CD14-positive monocyte (primary cell): ENCODE measurements at regions not wholly inside any gene's neighbourhood (a gene's known extent, or its start where the extent isn't known, plus 50 kb on each side); places are given as distances from the start of the nearest gene placed in this dataset.

ENCODE experiments used
- DNase-seq, 3 donors: peaks; one replicate each; pipeline ENCODE4 v3.0.0-alpha.2; 2011 to 2022
- H2AFZ ChIP-seq: 2 replicates; pipeline ENCODE4 v1.6.0; 2012; ENCODE audit warnings: mild to moderate bottlenecking, low read depth, low read length, inconsistent platforms; ENCODE audit not compliant: insufficient read depth, poor library complexity, severe bottlenecking
- H3K27ac ChIP-seq, 2 donors: 1 replicate in 1 of 2; 2 replicates in 1 of 2; pipeline ENCODE4 v1.5.1; 2012 to 2013; ENCODE audit warnings: low read length in 2 of 2, control low read depth in 1 of 2, inconsistent platforms in 1 of 2, low read depth in 1 of 2, mild to moderate bottlenecking in 1 of 2
- H3K27me3 ChIP-seq, 2 donors: one replicate each; pipeline versions ENCODE4 v1.6.0 to v1.6.1; 2011 to 2013; ENCODE audit warnings: low read length in 2 of 2; ENCODE audit not compliant: control insufficient read depth in 2 of 2, insufficient read depth in 2 of 2
- H3K36me3 ChIP-seq, 2 donors: replicated peaks in 1 of 2; 1 replicate in 1 of 2; 2 replicates in 1 of 2; pipeline versions ENCODE4 v1.5.1 to v1.6.1; 2012 to 2013; ENCODE audit warnings: low read length in 2 of 2, control low read depth in 1 of 2, inconsistent platforms in 1 of 2, mild to moderate bottlenecking in 1 of 2; ENCODE audit not compliant: insufficient read depth in 2 of 2, control insufficient read depth in 1 of 2
- H3K4me1 ChIP-seq, 2 donors: 1 replicate in 1 of 2; 2 replicates in 1 of 2; pipeline versions ENCODE4 v1.5.1 to v1.6.1; 2012 to 2013; ENCODE audit warnings: low read length in 2 of 2, control low read depth in 1 of 2, inconsistent platforms in 1 of 2, mild to moderate bottlenecking in 1 of 2, moderate library complexity in 1 of 2; ENCODE audit not compliant: insufficient read depth in 2 of 2, control insufficient read depth in 1 of 2
- H3K4me2 ChIP-seq: replicated peaks from 2 replicates; pipeline ENCODE3; 2012; ENCODE audit warnings: low read length, moderate library complexity, mild to moderate bottlenecking; ENCODE audit not compliant: poor library complexity, severe bottlenecking; ENCODE audit errors: extremely low read depth
- H3K4me3 ChIP-seq, 3 experiments: fragments of 200-600 bp in 1 of 3; sonication (generic) in 1 of 3; replicated peaks in 1 of 3; 1 replicate in 2 of 3; 2 replicates in 1 of 3; pipeline ENCODE4 v1.5.1; 2011 to 2013; ENCODE audit warnings: low read length in 3 of 3, mild to moderate bottlenecking in 3 of 3, control low read depth in 2 of 3, low read depth in 2 of 3, inconsistent platforms in 1 of 3, moderate library complexity in 1 of 3
- H3K79me2 ChIP-seq: 2 replicates; pipeline ENCODE4 v1.6.0; 2012; ENCODE audit warnings: mild to moderate bottlenecking, control low read depth, inconsistent platforms, low read length, moderate library complexity; ENCODE audit not compliant: insufficient read depth
- H3K9ac ChIP-seq: 2 replicates; pipeline ENCODE4 v1.6.0; 2017; ENCODE audit warnings: low read length, mild to moderate bottlenecking; ENCODE audit not compliant: insufficient read depth, poor library complexity, severe bottlenecking
- H3K9me3 ChIP-seq, 2 donors: replicated peaks in 1 of 2; 1 replicate in 1 of 2; 2 replicates in 1 of 2; pipeline versions ENCODE4 v1.5.1 to v1.6.1; 2012 to 2013; ENCODE audit warnings: low read length in 2 of 2, control low read depth in 1 of 2; ENCODE audit not compliant: control insufficient read depth in 1 of 2, insufficient read depth in 1 of 2
- H4K20me1 ChIP-seq: 2 replicates; pipeline ENCODE4 v1.6.0; 2012; ENCODE audit warnings: mild to moderate bottlenecking, low read length, control low read depth, moderate library complexity; ENCODE audit not compliant: insufficient read depth
- H3K27ac Mint-ChIP-seq, 7 donors: one replicate each; pipeline ENCODE4 v1.8.0; 2020; ENCODE audit warnings: mild to moderate bottlenecking in 7 of 7, mixed read lengths in 7 of 7, moderate library complexity in 6 of 7, inconsistent platforms in 2 of 7
- H3K27me3 Mint-ChIP-seq, 3 donors: one replicate each; pipeline ENCODE4 v1.8.0; 2021 to 2022; ENCODE audit warnings: low read depth in 3 of 3, mild to moderate bottlenecking in 3 of 3, mixed read lengths in 3 of 3, moderate library complexity in 3 of 3, inconsistent platforms in 1 of 3
- H3K36me3 Mint-ChIP-seq, 2 donors: one replicate each; pipeline ENCODE4 v1.8.0; 2020; ENCODE audit warnings: mixed read lengths in 2 of 2, inconsistent platforms in 1 of 2, mild to moderate bottlenecking in 1 of 2
- H3K4me1 Mint-ChIP-seq: one replicate; pipeline ENCODE4 v1.8.0; 2020; ENCODE audit warnings: mild to moderate bottlenecking, mixed read lengths
- H3K4me3 Mint-ChIP-seq, 2 donors: one replicate each; pipeline ENCODE4 v1.8.0; 2020; ENCODE audit warnings: mild to moderate bottlenecking in 2 of 2, mixed read lengths in 2 of 2, moderate library complexity in 1 of 2
- H3K9me3 Mint-ChIP-seq, 7 donors: one replicate each; pipeline ENCODE4 v1.8.0; 2020 to 2022; ENCODE audit warnings: mixed read lengths in 7 of 7, mild to moderate bottlenecking in 6 of 7, moderate library complexity in 6 of 7, inconsistent platforms in 2 of 7
- WGBS: methylation state at CpG from one replicate; pipeline ENCODE4 v1.1.5; 2013; ENCODE audit warnings: missing lambda C conversion rate; ENCODE audit not compliant: insufficient coverage; 5-methylcytosine and 5-hydroxymethylcytosine counted together
- intact Hi-C, 2 donors: fragments of 100-400 bp; cut with micrococcal nuclease; formaldehyde crosslinking; loops; one replicate each; pipeline versions ENCODE4 v1.15.0 to v1.15.1; 2023
- TF ChIP-seq, protein P1 (sequence below): fragments of 200-600 bp; IDR thresholded peaks from one replicate; pipeline ENCODE4 v1.8.0; 2022; ENCODE audit warnings: antibody characterized with exemption, mild to moderate bottlenecking

DNA sequence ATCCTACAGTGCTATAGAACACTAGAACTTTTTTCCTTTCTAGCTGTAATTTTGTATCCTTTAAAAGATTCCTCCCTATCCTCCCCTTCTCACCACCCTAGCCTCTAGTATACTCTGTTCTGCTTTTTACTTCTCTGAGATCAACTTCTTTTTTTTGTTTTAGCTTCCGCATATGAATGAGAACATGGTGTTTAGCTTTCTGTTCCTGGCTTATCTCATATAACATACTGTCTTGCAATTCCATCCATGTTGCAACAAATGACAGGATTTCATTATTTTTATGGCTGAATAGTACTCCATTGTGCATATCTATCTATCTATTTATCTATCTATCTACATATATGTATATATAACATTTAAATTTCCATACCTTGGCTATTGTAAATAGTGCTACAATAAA is 126.0 kb upstream of the MAN2A1 start:
- peak overlapping the region in 1 of 7 donors; percentile 61 for H3K27ac Mint-ChIP-seq
- Histone ChIP-seq H3K4me3 (no peak overlapping the region), H2AFZ (no peak overlapping the region), H3K27ac (no peak overlapping the region), H3K4me2 (no peak overlapping the region), H3K9me3 (no peaks in the 10 kb centered on the region), H3K27me3 (no peaks in the 10 kb centered on the region), H3K4me1 (no peaks in the 10 kb centered on the region), H3K79me2 (no peaks in the 10 kb centered on the region), H4K20me1 (no peaks in the 10 kb centered on the region), H3K9ac (no peak overlapping the region), H3K36me3 (no peaks in the 10 kb centered on the region)
- TF ChIP-seq, protein P1, sequence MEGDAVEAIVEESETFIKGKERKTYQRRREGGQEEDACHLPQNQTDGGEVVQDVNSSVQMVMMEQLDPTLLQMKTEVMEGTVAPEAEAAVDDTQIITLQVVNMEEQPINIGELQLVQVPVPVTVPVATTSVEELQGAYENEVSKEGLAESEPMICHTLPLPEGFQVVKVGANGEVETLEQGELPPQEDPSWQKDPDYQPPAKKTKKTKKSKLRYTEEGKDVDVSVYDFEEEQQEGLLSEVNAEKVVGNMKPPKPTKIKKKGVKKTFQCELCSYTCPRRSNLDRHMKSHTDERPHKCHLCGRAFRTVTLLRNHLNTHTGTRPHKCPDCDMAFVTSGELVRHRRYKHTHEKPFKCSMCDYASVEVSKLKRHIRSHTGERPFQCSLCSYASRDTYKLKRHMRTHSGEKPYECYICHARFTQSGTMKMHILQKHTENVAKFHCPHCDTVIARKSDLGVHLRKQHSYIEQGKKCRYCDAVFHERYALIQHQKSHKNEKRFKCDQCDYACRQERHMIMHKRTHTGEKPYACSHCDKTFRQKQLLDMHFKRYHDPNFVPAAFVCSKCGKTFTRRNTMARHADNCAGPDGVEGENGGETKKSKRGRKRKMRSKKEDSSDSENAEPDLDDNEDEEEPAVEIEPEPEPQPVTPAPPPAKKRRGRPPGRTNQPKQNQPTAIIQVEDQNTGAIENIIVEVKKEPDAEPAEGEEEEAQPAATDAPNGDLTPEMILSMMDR, result no peak
- H3K36me3 Mint-ChIP-seq, result no peaks in the 10 kb centered on the region
- peaks cover 0 to 4% (median 1%) of the 10 kb centered on the region in 7 donors for H3K9me3 Mint-ChIP-seq
- H3K4me1 Mint-ChIP-seq, result peaks cover 3% of the 10 kb centered on the region
- WGBS, result no CpG with 5 or more reads among the region's 1 CpG
- intact Hi-C loops, result no loop called here
- no peak overlapping the region for H3K4me3 Mint-ChIP-seq
- no peaks in the 10 kb centered on the region for H3K27me3 Mint-ChIP-seq
- peak; percentile 1 to 13 (median 7) for DNase-seq

DNA sequence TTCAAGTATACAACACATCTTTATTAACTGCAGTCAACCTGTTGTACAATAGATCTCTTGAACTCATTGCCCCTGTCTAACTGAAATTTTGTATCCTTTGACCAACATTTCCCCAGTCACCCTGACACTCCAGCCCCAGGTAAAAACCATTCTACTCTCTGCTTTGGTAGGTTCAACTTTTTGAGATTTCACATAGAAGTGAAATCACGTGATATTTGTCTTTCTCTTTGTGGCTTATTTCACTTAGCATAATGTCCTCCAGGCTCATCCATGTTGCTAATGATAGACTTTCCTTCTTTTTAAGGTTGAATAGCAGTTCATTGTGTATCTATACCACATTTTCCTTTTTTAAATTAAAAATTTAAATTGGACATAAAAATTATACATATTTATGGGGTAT is 126.5 kb upstream of the MAN2A1 start:
- Mint-ChIP-seq H3K9me3 (peaks cover 0 to 4% (median 1%) of the 10 kb centered on the region in 7 donors), H3K4me1 (peaks cover 3% of the 10 kb centered on the region), H3K4me3 (no peak overlapping the region), H3K27ac (no peak overlapping the region), H3K27me3 (no peaks in the 10 kb centered on the region), H3K36me3 (no peaks in the 10 kb centered on the region)
- WGBS, result no CpG with 5 or more reads among the region's 1 CpG
- H3K9ac ChIP-seq, result no peak overlapping the region
- H3K27ac ChIP-seq, result no peak overlapping the region
- H3K36me3 ChIP-seq, result no peaks in the 10 kb centered on the region
- H3K27me3 ChIP-seq, result no peaks in the 10 kb centered on the region
- intact Hi-C loops, result no loop called here
- no peaks in the 10 kb centered on the region for H3K79me2 ChIP-seq
- no peak for DNase-seq
- H3K4me1 ChIP-seq, result no peaks in the 10 kb centered on the region
- no peak overlapping the region for H2AFZ ChIP-seq
- TF ChIP-seq, protein P1, result no peak
- no peaks in the 10 kb centered on the region for H4K20me1 ChIP-seq
- no peak overlapping the region for H3K4me3 ChIP-seq
- H3K4me2 ChIP-seq, result no peak overlapping the region
- no peaks in the 10 kb centered on the region for H3K9me3 ChIP-seq
